Forelimb muscle (tissue), 1 donor: ENCODE measurements at regions not wholly inside any gene's neighbourhood (a gene's known extent, or its start where the extent isn't known, plus 50 kb on each side); places are given as distances from the start of the nearest gene placed in this dataset.

Experiments used
- DNase-seq: peaks from one replicate; pipeline ENCODE4 v3.0.0-alpha.2; 2013; ENCODE audit warnings: low read depth

DNA sequence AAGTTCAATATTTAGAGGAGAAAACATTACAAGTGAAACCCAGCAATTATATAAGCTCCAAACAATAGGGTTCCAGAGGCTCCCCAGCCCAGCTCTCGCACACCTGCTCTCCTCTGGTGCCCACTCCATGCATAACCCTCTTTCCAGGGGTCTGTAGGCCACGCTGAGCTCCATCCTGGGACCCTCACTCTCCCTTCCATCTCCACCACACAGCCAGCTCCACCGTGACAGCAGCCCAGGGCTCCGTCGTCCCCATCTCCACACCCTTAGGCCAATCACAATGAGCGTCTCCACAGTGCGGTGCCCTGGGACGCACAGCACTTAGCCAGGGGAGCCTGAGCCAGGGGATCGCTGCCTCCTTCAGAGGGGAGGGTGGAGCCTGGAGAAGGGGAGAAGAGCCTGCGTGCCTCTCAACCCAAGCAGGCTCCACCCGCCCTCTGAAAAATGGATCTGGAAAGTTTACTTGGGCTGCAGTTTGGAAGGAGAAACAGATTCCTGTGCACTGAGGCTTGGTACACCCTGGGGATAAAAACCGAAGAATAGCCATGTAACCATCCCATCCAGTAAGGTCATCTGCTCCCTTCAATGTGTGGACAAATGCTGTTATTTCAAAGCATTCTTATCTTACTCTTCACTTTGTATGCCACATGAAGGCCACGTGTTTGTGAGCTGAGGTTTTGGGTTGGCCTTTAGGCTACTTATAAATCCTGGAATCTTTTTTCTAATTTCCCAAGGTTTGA, 72.4 kb upstream of the GGTLC1 start:
- DNase-seq = no peak

DNA sequence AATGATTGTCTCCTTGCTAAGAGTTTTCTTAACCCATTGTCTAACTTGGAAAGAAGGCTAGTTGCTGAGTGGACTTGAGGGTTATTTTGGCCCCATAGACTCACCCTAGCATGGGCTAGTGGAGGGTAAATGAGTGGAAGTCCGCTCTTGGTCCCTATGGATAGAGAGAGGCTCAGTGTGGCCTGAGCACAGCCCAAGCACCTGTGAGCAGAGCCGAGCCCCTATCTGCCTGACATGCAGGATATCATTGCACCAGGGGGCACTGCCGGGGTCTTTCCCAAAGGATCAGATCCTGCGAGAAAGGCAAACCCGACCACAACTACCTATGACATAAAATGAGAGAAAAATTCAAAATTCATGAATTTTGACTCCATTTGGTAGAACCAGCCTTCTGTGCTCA, 70.6 kb upstream of the GGTLC1 start:
- DNase-seq = no peak

- DNase-seq = no peak
These were observed 67.9 kb upstream of the GGTLC1 start for GRCh38 chr20:24056491-24056890.

DNA sequence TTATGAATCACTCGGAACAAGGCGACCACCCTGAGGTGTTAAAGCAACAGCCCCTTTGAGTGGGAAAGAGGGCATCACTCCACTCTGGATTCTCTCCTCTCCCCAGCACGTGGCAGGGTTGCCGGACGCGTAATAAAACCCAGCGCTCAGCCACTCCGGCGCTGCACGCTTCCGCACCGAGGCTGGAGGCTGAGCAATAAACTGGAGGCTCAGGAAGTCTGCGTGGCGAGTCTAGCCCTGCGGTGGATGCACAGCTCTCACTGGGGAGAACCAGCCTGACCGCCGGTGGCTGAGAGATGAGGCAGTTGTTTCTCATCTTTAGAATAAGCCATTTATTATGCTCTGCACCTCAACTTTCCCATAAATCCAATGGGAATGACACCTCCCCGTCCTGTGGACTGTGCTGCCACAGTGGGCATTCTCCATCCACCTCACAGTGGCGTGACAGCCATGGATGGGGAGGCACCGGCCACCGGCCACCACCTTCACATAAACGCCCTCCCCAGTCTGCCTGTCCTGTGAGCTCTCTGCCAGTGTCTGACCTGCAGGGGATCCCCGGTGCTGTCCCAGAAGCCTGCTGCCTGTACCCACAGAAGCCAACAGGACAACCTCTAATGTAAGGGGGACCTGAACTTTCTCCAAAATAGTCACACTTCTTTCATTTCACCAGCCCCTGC, 64.2 kb upstream of the GGTLC1 start:
- DNase-seq = no peak

GRCh38 chr20:24051160-24051559, 62.6 kb upstream of the GGTLC1 start:
- no peak for DNase-seq

GRCh38 chr20:24050119-24050518, 61.5 kb upstream of the GGTLC1 start:
- no peak for DNase-seq

GRCh38 chr20:24049081-24049480, 60.5 kb upstream of the GGTLC1 start:
- no peak for DNase-seq

- DNase-seq = no peak
These were observed 59.5 kb upstream of the GGTLC1 start for GRCh38 chr20:24048024-24048611.

GRCh38 chr20:24046888-24047287, 58.3 kb upstream of the GGTLC1 start:
- no peak for DNase-seq

- no peak for DNase-seq
These were observed 57.2 kb upstream of the GGTLC1 start for GRCh38 chr20:24045621-24046318.

GRCh38 chr20:24043294-24043693, 54.7 kb upstream of the GGTLC1 start:
- no peak for DNase-seq

DNA sequence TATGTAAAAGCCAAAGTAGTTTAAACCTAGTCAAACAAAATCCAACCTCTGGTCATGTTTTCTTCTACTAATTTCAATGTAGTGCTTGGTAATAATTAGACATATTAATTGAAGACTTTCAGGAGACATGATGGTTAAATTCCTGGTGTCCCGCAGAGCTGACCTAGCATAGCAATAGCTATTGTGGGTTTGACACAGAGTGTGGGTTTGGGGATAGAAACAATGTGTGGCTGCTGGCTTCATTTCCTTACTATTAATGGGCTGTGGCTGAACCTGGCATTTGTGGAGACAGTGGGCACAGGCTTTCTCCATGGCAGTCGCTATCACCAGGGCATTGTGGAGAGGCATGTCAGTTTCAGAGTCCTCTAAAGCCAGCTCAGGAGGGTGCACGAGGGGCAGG, 54.1 kb upstream of the GGTLC1 start:
- DNase-seq = no peak

DNA sequence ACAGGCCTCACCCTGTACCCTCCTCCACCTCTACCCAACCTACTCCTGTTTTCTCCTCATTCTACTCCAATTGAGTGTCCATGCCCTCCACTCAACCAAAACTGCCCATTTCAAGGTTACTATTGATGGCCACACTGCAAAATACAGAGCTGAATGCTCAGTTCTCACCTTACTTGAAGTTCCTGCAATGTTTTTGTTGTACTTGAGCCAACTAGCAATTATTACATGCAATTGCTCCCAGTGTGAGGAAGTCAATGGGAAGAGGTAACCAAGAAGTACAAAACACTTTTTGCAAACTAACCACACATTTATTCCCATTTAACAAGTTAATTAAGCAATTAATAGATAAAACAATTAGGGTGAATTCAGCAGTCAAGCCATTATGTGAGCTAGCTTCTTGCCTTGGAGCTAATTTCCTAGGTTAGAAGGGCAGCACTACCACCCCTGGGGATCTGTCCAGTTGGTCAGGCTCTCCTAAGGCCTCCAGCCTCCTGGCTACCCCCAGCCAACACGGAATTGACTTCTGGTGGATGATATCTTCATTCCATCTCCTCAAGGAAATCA, 52.4 kb upstream of the GGTLC1 start:
- no peak for DNase-seq

DNA sequence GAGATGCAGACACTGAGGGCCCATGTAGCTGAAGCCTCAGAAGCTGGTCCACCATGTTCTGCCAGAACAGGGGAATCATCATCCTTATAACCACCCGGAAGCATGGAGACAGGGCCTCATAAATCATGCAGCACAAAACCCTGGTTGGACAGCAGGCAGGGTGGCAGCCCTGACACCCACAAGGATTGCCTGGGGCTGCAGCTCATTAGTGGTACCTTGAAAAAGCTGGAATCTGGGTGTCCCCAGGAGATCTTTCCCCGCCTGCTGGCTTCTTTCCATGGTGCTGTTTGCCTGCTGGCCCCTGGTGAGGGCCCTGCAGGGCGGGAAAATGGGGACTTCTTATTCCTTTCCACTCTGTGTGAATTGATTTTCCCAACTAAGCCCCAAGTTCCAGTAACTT, 50.6 kb upstream of the GGTLC1 start:
- DNase-seq = no peak
